ENCODE measurements at regions not wholly inside any gene's neighbourhood (a gene's known extent, or its start where the extent isn't known, plus 50 kb on each side); places are given as distances from the start of the nearest gene placed in this dataset.

- Histone ChIP-seq H3K4me1 (ENCODE audit: low read length) (peaks cover under 1% of the 10 kb centered on the region), H3K4me2 (ENCODE audit: low read length) (no peak overlapping the region), H3K79me2 (ENCODE audit: low read length) (no peaks in the 10 kb centered on the region), H3K9me3 (ENCODE audit: insufficient read depth, low read length) (no peaks in the 10 kb centered on the region), H4K20me1 (ENCODE audit: insufficient read depth, low read length) (no peaks in the 10 kb centered on the region), H3K27ac (ENCODE audit: low read length) (no peak overlapping the region), H3K36me3 (replicated peaks; ENCODE audit: low read depth, low read length) (no peaks in the 10 kb centered on the region), H3K27me3 (ENCODE audit: low read depth, low read length) (peaks cover 5% of the 10 kb centered on the region; the same call in 1 of the 2 replicates), H2AFZ (ENCODE audit: low read depth, low read length) (no peak overlapping the region), H3K4me3 (ENCODE audit: low read length) (no peak overlapping the region), H3K9ac (ENCODE audit: low read length) (no peak overlapping the region)
- TF ChIP-seq CTCF (IDR thresholded peaks at IDR 0.05; ENCODE audit: low read depth, low read length) (no peak), EZH2phosphoT487 (IDR thresholded peaks at IDR 0.05; ENCODE audit: low read depth) (no peak)
Measured at GRCh38 chr3:153084431-153084830, 77.6 kb upstream of the RAP2B start.

GRCh38 chr3:153087595-153088566 is 74.1 kb upstream of the RAP2B start:
- H3K27me3 ChIP-seq (ENCODE audit: low read depth, low read length), result peaks cover 5% of the 10 kb centered on the region; the same call in 1 of the 2 replicates
- H4K20me1 ChIP-seq (ENCODE audit: insufficient read depth, low read length), result no peaks in the 10 kb centered on the region
- no peaks in the 10 kb centered on the region for H3K36me3 ChIP-seq (replicated peaks; ENCODE audit: low read depth, low read length)
- no peaks in the 10 kb centered on the region for H3K79me2 ChIP-seq (ENCODE audit: low read length)
- TF ChIP-seq CTCF (IDR thresholded peaks at IDR 0.05; ENCODE audit: low read depth, low read length) (no peak), EZH2phosphoT487 (IDR thresholded peaks at IDR 0.05; ENCODE audit: low read depth) (no peak)
- H3K9me3 ChIP-seq (ENCODE audit: insufficient read depth, low read length), result no peaks in the 10 kb centered on the region
- no peak overlapping the region for H3K4me2 ChIP-seq (ENCODE audit: low read length)
- no peak overlapping the region for H3K4me3 ChIP-seq (ENCODE audit: low read length)
- no peak overlapping the region for H3K27ac ChIP-seq (ENCODE audit: low read length)
- H2AFZ ChIP-seq (ENCODE audit: low read depth, low read length), result no peak overlapping the region
- no peak overlapping the region for H3K9ac ChIP-seq (ENCODE audit: low read length)
- H3K4me1 ChIP-seq (ENCODE audit: low read length), result peaks cover 6% of the 10 kb centered on the region

- peaks cover 5% of the 10 kb centered on the region; the same call in 1 of the 2 replicates for H3K27me3 ChIP-seq (ENCODE audit: low read depth, low read length)
- no peaks in the 10 kb centered on the region for H3K79me2 ChIP-seq (ENCODE audit: low read length)
- H4K20me1 ChIP-seq (ENCODE audit: insufficient read depth, low read length), result no peaks in the 10 kb centered on the region
- no peaks in the 10 kb centered on the region for H3K36me3 ChIP-seq (replicated peaks; ENCODE audit: low read depth, low read length)
- H2AFZ ChIP-seq (ENCODE audit: low read depth, low read length), result no peak overlapping the region
- H3K27ac ChIP-seq (ENCODE audit: low read length), result no peak overlapping the region
- H3K4me3 ChIP-seq (ENCODE audit: low read length), result no peak overlapping the region
- no peak overlapping the region for H3K9ac ChIP-seq (ENCODE audit: low read length)
- TF ChIP-seq CTCF (IDR thresholded peaks at IDR 0.05; ENCODE audit: low read depth, low read length) (no peak), EZH2phosphoT487 (IDR thresholded peaks at IDR 0.05; ENCODE audit: low read depth) (no peak)
- no peaks in the 10 kb centered on the region for H3K9me3 ChIP-seq (ENCODE audit: insufficient read depth, low read length)
- H3K4me2 ChIP-seq (ENCODE audit: low read length), result no peak overlapping the region
- H3K4me1 ChIP-seq (ENCODE audit: low read length), result peaks cover 6% of the 10 kb centered on the region
Measured at GRCh38 chr3:153089620-153090019, 72.4 kb upstream of the RAP2B start.

GRCh38 chr3:153090973-153091372 is 71.1 kb upstream of the RAP2B start:
- H3K4me2 ChIP-seq (ENCODE audit: low read length), result no peak overlapping the region
- no peak overlapping the region for H2AFZ ChIP-seq (ENCODE audit: low read depth, low read length)
- no peak overlapping the region for H3K4me3 ChIP-seq (ENCODE audit: low read length)
- no peak overlapping the region for H3K27ac ChIP-seq (ENCODE audit: low read length)
- no peak overlapping the region for H3K9ac ChIP-seq (ENCODE audit: low read length)
- H3K9me3 ChIP-seq (ENCODE audit: insufficient read depth, low read length), result no peaks in the 10 kb centered on the region
- peaks cover 5% of the 10 kb centered on the region; the same call in 1 of the 2 replicates for H3K27me3 ChIP-seq (ENCODE audit: low read depth, low read length)
- no peaks in the 10 kb centered on the region for H4K20me1 ChIP-seq (ENCODE audit: insufficient read depth, low read length)
- H3K4me1 ChIP-seq (ENCODE audit: low read length), result peaks cover 6% of the 10 kb centered on the region
- TF ChIP-seq EZH2phosphoT487 (IDR thresholded peaks at IDR 0.05; ENCODE audit: low read depth) (no peak), CTCF (IDR thresholded peaks at IDR 0.05; ENCODE audit: low read depth, low read length) (no peak)
- H3K36me3 ChIP-seq (replicated peaks; ENCODE audit: low read depth, low read length), result no peaks in the 10 kb centered on the region
- no peaks in the 10 kb centered on the region for H3K79me2 ChIP-seq (ENCODE audit: low read length)
